Spinal cord (tissue), 9 donors: ENCODE measurements at regions not wholly inside any gene's neighbourhood (a gene's known extent, or its start where the extent isn't known, plus 50 kb on each side); places are given as distances from the start of the nearest gene placed in this dataset.

Experiments
- DNase-seq, 6 donors: peaks; one replicate each; pipeline versions ENCODE4 v3.0.0 to v3.0.0-alpha.2; 2013 to 2015; ENCODE audit warnings: low spot score in 6 of 6, low read depth in 4 of 6
- H3K27ac ChIP-seq: one replicate; pipeline ENCODE4 v1.5.1; 2013; ENCODE audit warnings: low read depth, low read length, control low read depth
- H3K27me3 ChIP-seq: one replicate; pipeline ENCODE4 v1.6.1; 2013; ENCODE audit warnings: low read length; ENCODE audit not compliant: control insufficient read depth, insufficient read depth
- H3K36me3 ChIP-seq: one replicate; pipeline ENCODE4 v1.6.1; 2013; ENCODE audit warnings: low read length; ENCODE audit not compliant: control insufficient read depth, insufficient read depth
- H3K4me1 ChIP-seq: one replicate; pipeline ENCODE4 v1.6.1; 2013; ENCODE audit warnings: low read length; ENCODE audit not compliant: control insufficient read depth, insufficient read depth
- H3K4me3 ChIP-seq: one replicate; pipeline ENCODE4 v1.5.1; 2013; ENCODE audit warnings: low read depth, low read length, control low read depth
- H3K9me3 ChIP-seq: one replicate; pipeline ENCODE4 v1.6.1; 2013; ENCODE audit warnings: low read length; ENCODE audit not compliant: control insufficient read depth, insufficient read depth
- WGBS: methylation state at CpG from one replicate; pipeline ENCODE4 v1.1.5; 2013; ENCODE audit warnings: missing lambda C conversion rate; ENCODE audit not compliant: insufficient coverage; 5-methylcytosine and 5-hydroxymethylcytosine counted together
- donor health status: healthy.

DNA sequence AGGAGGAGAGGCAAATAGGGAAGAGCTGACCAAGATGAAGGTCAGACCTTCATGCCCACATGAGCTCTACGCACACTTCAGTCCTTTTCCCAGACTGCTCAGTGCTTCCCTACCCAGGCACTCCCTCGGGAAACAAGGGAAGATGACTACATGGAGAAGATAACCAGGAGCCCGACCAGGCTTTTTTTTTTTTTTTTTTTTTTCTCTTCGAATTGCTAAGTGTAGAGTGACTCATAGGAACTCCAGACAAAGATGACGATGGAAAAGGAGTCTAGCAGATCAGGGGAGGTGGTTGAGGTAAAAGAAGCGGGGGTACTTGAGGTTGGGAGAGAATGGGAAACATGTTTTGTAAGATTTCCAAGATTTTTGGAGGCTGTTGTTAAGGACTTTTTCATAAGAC, 526.1 kb downstream of the BNC2 start:
- Histone ChIP-seq H3K9me3 (no peaks in the 10 kb centered on the region), H3K27me3 (no peaks in the 10 kb centered on the region), H3K4me3 (no peak overlapping the region), H3K4me1 (no peaks in the 10 kb centered on the region), H3K27ac (no peak overlapping the region), H3K36me3 (no peaks in the 10 kb centered on the region)
- DNase-seq = no peak
- WGBS = 100% methylated on average over 2 of the region's 6 CpGs

DNA sequence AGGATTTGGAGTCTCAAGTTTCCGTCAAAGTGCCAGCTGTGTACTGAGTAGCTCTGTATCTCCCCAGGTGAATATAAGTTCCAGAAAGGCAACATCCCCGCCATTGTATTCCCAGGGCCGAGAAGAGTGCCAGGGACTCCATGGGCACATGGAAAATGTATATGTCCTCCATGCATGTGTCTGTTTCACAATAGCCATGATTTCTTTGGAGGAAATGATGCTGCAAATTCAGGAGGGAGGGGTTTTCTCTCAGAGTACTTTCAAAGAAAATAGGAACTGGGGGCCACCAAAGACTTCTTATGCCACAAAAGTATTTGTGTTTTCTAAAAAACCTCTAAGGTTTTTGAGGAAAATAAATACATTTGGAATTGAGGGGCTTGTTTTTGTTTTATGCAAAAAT, 524.6 kb downstream of the BNC2 start:
- no peak for DNase-seq
- no peak overlapping the region for H3K4me3 ChIP-seq
- H3K4me1 ChIP-seq = no peaks in the 10 kb centered on the region
- H3K27me3 ChIP-seq = no peaks in the 10 kb centered on the region
- no peaks in the 10 kb centered on the region for H3K9me3 ChIP-seq
- no peak overlapping the region for H3K27ac ChIP-seq
- no peaks in the 10 kb centered on the region for H3K36me3 ChIP-seq
- 77% methylated on average over 3 of the region's 3 CpGs for WGBS

GRCh38 chr9:16347886-16348285, 522.6 kb downstream of the BNC2 start:
- Histone ChIP-seq H3K4me1 (no peaks in the 10 kb centered on the region), H3K36me3 (no peaks in the 10 kb centered on the region), H3K9me3 (no peaks in the 10 kb centered on the region), H3K4me3 (no peak overlapping the region), H3K27ac (no peak overlapping the region), H3K27me3 (no peaks in the 10 kb centered on the region)
- WGBS = 89% methylated on average over 5 of the region's 5 CpGs
- no peak for DNase-seq

DNA sequence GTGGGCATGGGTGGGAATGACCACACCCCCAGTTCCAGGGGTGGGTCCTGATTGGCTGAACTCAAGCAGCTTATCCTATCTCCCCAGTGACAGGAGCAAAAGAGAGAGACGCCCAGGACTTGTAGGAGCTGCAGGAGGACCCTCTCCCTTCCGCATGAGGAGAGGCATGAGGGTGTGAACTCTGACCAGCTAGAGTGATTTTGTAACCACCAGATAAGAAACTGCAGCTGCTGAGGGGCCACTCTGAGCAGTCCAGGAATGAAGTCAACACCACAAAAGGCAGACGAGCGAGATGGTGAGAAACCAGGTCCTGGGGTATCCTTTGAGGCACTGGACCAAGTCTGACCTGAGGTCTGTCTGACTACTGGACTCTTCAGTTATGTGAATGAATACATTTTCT, 521.9 kb downstream of the BNC2 start:
- Histone ChIP-seq H3K27ac (no peak overlapping the region), H3K4me1 (no peaks in the 10 kb centered on the region), H3K27me3 (no peaks in the 10 kb centered on the region), H3K36me3 (no peaks in the 10 kb centered on the region), H3K9me3 (no peaks in the 10 kb centered on the region), H3K4me3 (no peak overlapping the region)
- WGBS = 95% methylated on average over 4 of the region's 4 CpGs
- no peak for DNase-seq

DNA sequence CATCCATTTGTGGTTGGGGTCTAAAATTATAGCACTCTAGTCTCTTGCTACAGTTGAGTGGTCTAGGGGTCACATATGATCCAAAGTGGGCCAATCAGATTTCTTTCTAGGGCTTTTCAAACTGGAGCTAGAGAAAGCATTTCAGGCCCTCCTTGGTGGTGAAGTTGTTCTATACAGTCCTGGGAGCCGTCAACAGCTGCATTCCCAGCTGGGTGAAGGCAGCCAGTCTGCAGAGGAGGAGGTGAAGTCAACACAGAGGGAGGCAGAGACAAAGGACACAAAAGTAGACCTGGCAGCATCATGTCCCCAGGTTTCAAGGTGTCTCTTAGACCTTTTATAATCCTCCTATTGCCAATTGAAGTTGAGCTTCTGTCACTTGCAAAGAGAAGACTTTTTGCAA, 518.2 kb downstream of the BNC2 start:
- Histone ChIP-seq H3K9me3 (no peaks in the 10 kb centered on the region), H3K27me3 (no peaks in the 10 kb centered on the region), H3K4me3 (no peak overlapping the region), H3K4me1 (no peaks in the 10 kb centered on the region), H3K36me3 (no peaks in the 10 kb centered on the region), H3K27ac (no peak overlapping the region)
- 82% methylated on average over 1 of the region's 1 CpG for WGBS
- no peak for DNase-seq

- H3K27ac ChIP-seq = no peak overlapping the region
- 100% methylated on average over 1 of the region's 3 CpGs for WGBS
- H3K36me3 ChIP-seq = no peaks in the 10 kb centered on the region
- no peak overlapping the region for H3K4me3 ChIP-seq
- no peaks in the 10 kb centered on the region for H3K4me1 ChIP-seq
- DNase-seq = no peak
- no peaks in the 10 kb centered on the region for H3K27me3 ChIP-seq
- H3K9me3 ChIP-seq = no peaks in the 10 kb centered on the region
Measured at GRCh38 chr9:16352791-16353401, 517.6 kb downstream of the BNC2 start.

DNA sequence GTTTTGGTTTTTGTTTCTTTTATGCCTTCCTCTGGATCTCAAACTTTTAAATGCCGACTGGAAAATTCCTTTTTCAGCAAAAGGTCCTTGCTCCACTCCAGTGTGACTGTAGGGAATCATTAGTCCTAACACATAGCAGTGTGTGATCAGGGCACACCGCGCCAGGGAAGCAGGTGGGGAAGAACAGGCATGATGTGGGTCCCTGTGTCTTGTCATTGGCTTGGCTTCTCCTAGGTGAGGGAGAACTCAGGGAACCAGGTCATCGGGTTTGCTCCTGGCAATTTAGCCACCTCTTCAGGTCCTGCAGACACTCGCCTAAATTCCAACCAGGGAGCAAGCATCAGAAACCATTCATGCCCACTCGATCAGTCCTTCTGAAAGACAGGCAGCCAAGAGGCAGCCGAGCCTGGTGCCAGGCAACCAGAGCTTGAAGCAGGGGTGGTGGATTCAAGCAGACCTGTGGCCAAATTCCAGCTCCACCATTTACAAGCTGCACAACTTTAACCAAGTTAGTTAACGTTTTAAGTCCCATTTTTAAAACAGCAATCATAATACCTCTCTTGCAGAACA, 514.2 kb downstream of the BNC2 start:
- no peaks in the 10 kb centered on the region for H3K4me1 ChIP-seq
- peak in 1 of 6 donors; percentile 13 for DNase-seq
- no peak overlapping the region for H3K27ac ChIP-seq
- no peaks in the 10 kb centered on the region for H3K9me3 ChIP-seq
- H3K27me3 ChIP-seq = no peaks in the 10 kb centered on the region
- no peak overlapping the region for H3K4me3 ChIP-seq
- no peaks in the 10 kb centered on the region for H3K36me3 ChIP-seq
- 63% methylated on average over 6 of the region's 8 CpGs for WGBS

DNA sequence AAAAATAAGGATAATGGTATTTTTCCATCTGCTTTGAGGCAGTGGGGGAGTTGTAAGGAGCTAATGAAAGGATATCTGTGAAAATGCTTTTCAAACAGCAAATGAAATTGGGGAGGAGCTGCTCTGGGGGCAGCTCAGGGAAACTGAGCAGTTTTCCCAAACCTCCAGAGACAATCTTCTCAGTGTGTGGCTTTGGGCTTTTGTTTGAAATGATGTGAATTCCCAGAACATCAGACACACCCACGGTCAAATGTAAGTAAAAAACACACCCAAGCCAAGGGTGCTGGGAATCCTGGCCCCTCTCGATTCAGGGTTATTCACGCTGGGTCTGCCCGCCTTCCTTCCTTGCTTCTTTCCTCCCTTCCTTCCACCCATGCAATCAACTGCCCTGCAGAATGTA, 512.6 kb downstream of the BNC2 start:
- 83% methylated on average over 3 of the region's 4 CpGs for WGBS
- Histone ChIP-seq H3K4me1 (no peaks in the 10 kb centered on the region), H3K27me3 (no peaks in the 10 kb centered on the region), H3K27ac (no peak overlapping the region), H3K36me3 (no peaks in the 10 kb centered on the region), H3K9me3 (no peaks in the 10 kb centered on the region), H3K4me3 (no peak overlapping the region)
- DNase-seq = peak in 1 of 6 donors; percentile 24

GRCh38 chr9:16358751-16359150, 511.7 kb downstream of the BNC2 start:
- DNase-seq = no peak
- peaks cover 2% of the 10 kb centered on the region for H3K27me3 ChIP-seq
- no peaks in the 10 kb centered on the region for H3K4me1 ChIP-seq
- H3K27ac ChIP-seq = no peak overlapping the region
- WGBS = 61% methylated on average over 2 of the region's 2 CpGs
- no peaks in the 10 kb centered on the region for H3K36me3 ChIP-seq
- no peak overlapping the region for H3K4me3 ChIP-seq
- no peaks in the 10 kb centered on the region for H3K9me3 ChIP-seq
